Esophagus muscularis mucosa (tissue), 4 donors: ENCODE measurements at regions not wholly inside any gene's neighbourhood (a gene's known extent, or its start where the extent isn't known, plus 50 kb on each side); places are given as distances from the start of the nearest gene placed in this dataset.

Experiments used
- DNase-seq: peaks from one replicate; pipeline ENCODE4 v3.0.0-alpha.2; 2017; ENCODE audit errors: extremely low spot score
- H3K27ac ChIP-seq, 4 donors: fragments of 200-600 bp; sonication (generic); replicated peaks in 1 of 4; 1 replicate in 3 of 4; 2 replicates in 1 of 4; pipeline ENCODE4 v1.5.1; 2016 to 2019; ENCODE audit warnings: mild to moderate bottlenecking in 1 of 4
- H3K27me3 ChIP-seq, 4 donors: fragments of 200-600 bp; sonication (generic); one replicate each; pipeline versions ENCODE4 v1.5.1 to v1.6.0; 2016 to 2019
- H3K36me3 ChIP-seq, 4 donors: fragments of 200-600 bp; sonication (generic); one replicate each; pipeline ENCODE4 v1.5.1; 2016 to 2019
- H3K4me1 ChIP-seq, 4 donors: fragments of 200-600 bp; sonication (generic); one replicate each; pipeline ENCODE4 v1.5.1; 2016 to 2019
- H3K4me3 ChIP-seq, 4 donors: fragments of 200-600 bp; sonication (generic); 1 replicate in 2 of 4; 2 replicates in 2 of 4; pipeline ENCODE4 v1.5.1; 2016 to 2019; ENCODE audit warnings: mild to moderate bottlenecking in 4 of 4, moderate library complexity in 1 of 4
- H3K9me3 ChIP-seq, 4 donors: fragments of 200-600 bp; sonication (generic); 1 replicate in 3 of 4; 2 replicates in 1 of 4; pipeline ENCODE4 v1.5.1; 2016 to 2019
- CTCF ChIP-seq, 3 experiments: fragments of 200-600 bp in 2 of 3; fragments of 450-650 bp in 1 of 3; sonication (generic) in 2 of 3; IDR thresholded peaks; one replicate each; pipeline ENCODE4 v1.5.1; 2017 to 2019; ENCODE audit warnings: antibody characterized with exemption in 3 of 3, mild to moderate bottlenecking in 2 of 3, moderate library complexity in 1 of 3
- EP300 ChIP-seq: sonication (generic); formaldehyde crosslinking; IDR thresholded peaks from one replicate; pipeline ENCODE4 v1.6.1; 2017; ENCODE audit warnings: antibody characterized with exemption
- POLR2A ChIP-seq: fragments of 450-650 bp; IDR thresholded peaks from one replicate; pipeline ENCODE4 v1.6.1; 2017; ENCODE audit warnings: antibody characterized with exemption, moderate library complexity, mild to moderate bottlenecking, low read depth
- POLR2AphosphoS5 ChIP-seq, 2 donors: sonication (generic); formaldehyde crosslinking; IDR thresholded peaks; one replicate each; pipeline ENCODE4 v1.6.1; 2017; ENCODE audit warnings: antibody characterized with exemption in 2 of 2
- WGBS: methylation state at CpG from one replicate; pipeline ENCODE4 v1.1.5; 2018; 5-methylcytosine and 5-hydroxymethylcytosine counted together
- intact Hi-C: fragments of 100-400 bp; cut with DNase I; formaldehyde crosslinking; loops from one replicate; pipeline ENCODE4 v1.15.1; 2023

- 93% methylated on average over 7 of the region's 12 CpGs for WGBS
Observed at GRCh38 chr22:44609400-44609988, 92.5 kb upstream of the PRR5 start.

GRCh38 chr22:44608597-44609399 is 93.2 kb upstream of the PRR5 start:
- H3K27me3 ChIP-seq, result peaks cover 0 to 23% (median 0%) of the 10 kb centered on the region in 4 donors
- peaks cover 0 to 36% (median 34%) of the 10 kb centered on the region in 4 donors for H3K9me3 ChIP-seq
- no peak overlapping the region for H3K4me3 ChIP-seq
- no peaks in the 10 kb centered on the region for H3K36me3 ChIP-seq
- peaks cover 0 to 3% (median 0%) of the 10 kb centered on the region in 4 donors for H3K4me1 ChIP-seq
- TF ChIP-seq CTCF (IDR thresholded peaks at IDR 0.05) (no peak), POLR2AphosphoS5 (IDR thresholded peaks at IDR 0.05) (no peak), POLR2A (no peak), EP300 (no peak)
- H3K27ac ChIP-seq, result no peak overlapping the region
- 71% methylated on average over 8 of the region's 13 CpGs for WGBS
- intact Hi-C loops, result no loop called here
- DNase-seq, result no peak

More at GRCh38 chr22:44609400-44609988, 92.5 kb upstream of the PRR5 start:
- H3K27ac ChIP-seq, result no peak overlapping the region
- peaks cover 0 to 23% (median 0%) of the 10 kb centered on the region in 4 donors for H3K27me3 ChIP-seq
- no peak for DNase-seq
- TF ChIP-seq POLR2A (no peak), POLR2AphosphoS5 (IDR thresholded peaks at IDR 0.05) (no peak), CTCF (IDR thresholded peaks at IDR 0.05) (no peak), EP300 (no peak)
- H3K4me3 ChIP-seq, result no peak overlapping the region
- intact Hi-C loops, result no loop called here
- H3K36me3 ChIP-seq, result no peaks in the 10 kb centered on the region
- H3K4me1 ChIP-seq, result peaks cover 0 to 3% (median 0%) of the 10 kb centered on the region in 4 donors
- H3K9me3 ChIP-seq, result peaks cover 0 to 43% (median 40%) of the 10 kb centered on the region in 4 donors

- intact Hi-C loops, result no loop called here
- WGBS, result 91% methylated on average over 7 of the region's 12 CpGs
- Histone ChIP-seq H3K4me3 (no peak overlapping the region), H3K9me3 (peaks cover 0 to 9% (median 9%) of the 10 kb centered on the region in 4 donors), H3K27me3 (peaks cover 0 to 29% (median 0%) of the 10 kb centered on the region in 4 donors), H3K4me1 (peaks cover 0 to 3% (median 0%) of the 10 kb centered on the region in 4 donors), H3K27ac (no peak overlapping the region), H3K36me3 (no peaks in the 10 kb centered on the region)
- TF ChIP-seq POLR2AphosphoS5 (IDR thresholded peaks at IDR 0.05) (no peak), EP300 (no peak), POLR2A (no peak), CTCF (IDR thresholded peaks at IDR 0.05) (no peak)
- DNase-seq, result no peak
Observed at GRCh38 chr22:44606126-44606525, 95.9 kb upstream of the PRR5 start.

- no peak overlapping the region for H3K27ac ChIP-seq
Observed at GRCh38 chr22:44605486-44605885, 96.5 kb upstream of the PRR5 start.

More at GRCh38 chr22:44605486-44605885, 96.5 kb upstream of the PRR5 start:
- H3K4me3 ChIP-seq, result no peak overlapping the region
- no peak for DNase-seq
- H3K27me3 ChIP-seq, result peaks cover 0 to 29% (median 0%) of the 10 kb centered on the region in 4 donors
- peaks cover 0 to 5% (median 2%) of the 10 kb centered on the region in 4 donors for H3K9me3 ChIP-seq
- TF ChIP-seq POLR2AphosphoS5 (IDR thresholded peaks at IDR 0.05), result no peak
- no peak for TF ChIP-seq CTCF (IDR thresholded peaks at IDR 0.05)
- TF ChIP-seq POLR2A, result no peak
- TF ChIP-seq EP300, result no peak
- 74% methylated on average over 6 of the region's 9 CpGs for WGBS
- intact Hi-C loops, result no loop called here
- H3K4me1 ChIP-seq, result peaks cover 0 to 3% (median 0%) of the 10 kb centered on the region in 4 donors
- H3K36me3 ChIP-seq, result no peaks in the 10 kb centered on the region
